HEK293 (cell line): ENCODE measurements at regions not wholly inside any gene's neighbourhood (a gene's known extent, or its start where the extent isn't known, plus 50 kb on each side); places are given as distances from the start of the nearest gene placed in this dataset.

ENCODE experiments used
- CTCF ChIA-PET: fragments of 350-600 bp; formaldehyde crosslinking; extraction: SDS; loops from one replicate; lab custom pipeline; 2021; ENCODE audit warnings: antibody characterized with exemption; lab: Yijun Ruan, JAX
- POLR2A ChIA-PET: fragments of 300-600 bp; formaldehyde crosslinking; extraction: SDS; loops from one replicate; lab custom pipeline; 2020; ENCODE audit warnings: antibody characterized with exemption, inconsistent platforms; lab: Yijun Ruan, JAX
- H3K27ac ChIP-seq: fragments of 200-500 bp; sonication (Bioruptor generic); 2 replicates; pipeline ENCODE4 v1.5.1; 2014; ENCODE audit warnings: low read depth, low read length, control low read depth, inconsistent platforms; ENCODE audit errors: extremely low read depth
- H3K36me3 ChIP-seq, 2 experiments: fragments of 200-500 bp in 1 of 2; sonication (Bioruptor generic) in 1 of 2; 1 replicate in 1 of 2; 2 replicates in 1 of 2; pipeline ENCODE4 v1.5.1; 2014 to 2017; ENCODE audit warnings: inconsistent platforms in 2 of 2, low read length in 2 of 2; ENCODE audit not compliant: control insufficient read depth in 2 of 2, insufficient read depth in 1 of 2
- H3K4me1 ChIP-seq: fragments of 200-500 bp; sonication (Bioruptor generic); 2 replicates; pipeline ENCODE4 v1.5.1; 2014; ENCODE audit warnings: mild to moderate bottlenecking, low read length, inconsistent platforms; ENCODE audit not compliant: control insufficient read depth, insufficient read depth
- H3K4me3 ChIP-seq: 2 replicates; pipeline ENCODE4 v1.5.1; 2011; ENCODE audit warnings: low read depth, mild to moderate bottlenecking, control low read depth, low read length, moderate library complexity
- H3K9me3 ChIP-seq: fragments of 200-500 bp; sonication (Bioruptor generic); 2 replicates; pipeline ENCODE4 v1.5.1; 2014; ENCODE audit warnings: low read depth, low read length, inconsistent platforms; ENCODE audit not compliant: control insufficient read depth, insufficient read depth
- GLIS1 ChIP-seq: fragments of 450-650 bp; formaldehyde crosslinking; IDR thresholded peaks from 2 replicates; pipeline ENCODE4 v1.5.1; 2016; ENCODE audit warnings: missing biosample characterization, missing genetic modification characterization
- HOXA7 ChIP-seq: sonication (generic); formaldehyde crosslinking; IDR thresholded peaks from 2 replicates; pipeline ENCODE4 v1.8.1; 2022; ENCODE audit warnings: missing genetic modification reagents, borderline replicate concordance
- KLF7 ChIP-seq: fragments of 450-650 bp; formaldehyde crosslinking; IDR thresholded peaks from 2 replicates; pipeline ENCODE4 v1.5.1; 2016; ENCODE audit warnings: missing biosample characterization, missing genetic modification characterization, borderline replicate concordance
- MEIS1 ChIP-seq: sonication (generic); formaldehyde crosslinking; IDR thresholded peaks from 2 replicates; pipeline ENCODE4 v1.8.1; 2022; ENCODE audit warnings: missing genetic modification reagents, mild to moderate bottlenecking, borderline replicate concordance
- PRDM10 ChIP-seq: fragments of 450-650 bp; formaldehyde crosslinking; IDR thresholded peaks from 2 replicates; pipeline ENCODE4 v1.5.1; 2016; ENCODE audit warnings: missing biosample characterization, missing genetic modification characterization
- SCRT1 ChIP-seq: fragments of 450-650 bp; formaldehyde crosslinking; IDR thresholded peaks from 2 replicates; pipeline ENCODE4 v1.5.1; 2016; ENCODE audit warnings: missing biosample characterization, missing genetic modification characterization, borderline replicate concordance
- TSHZ1 ChIP-seq: fragments of 450-650 bp; formaldehyde crosslinking; IDR thresholded peaks from 2 replicates; pipeline ENCODE4 v1.5.1; 2016; ENCODE audit warnings: missing biosample characterization, missing genetic modification characterization, borderline replicate concordance
- ZNF148 ChIP-seq: fragments of 450-650 bp; formaldehyde crosslinking; IDR thresholded peaks from 2 replicates; pipeline ENCODE4 v1.5.0; 2017; ENCODE audit warnings: missing biosample characterization, missing genetic modification characterization, borderline replicate concordance
- ZNF19 ChIP-seq: fragments of 450-650 bp; formaldehyde crosslinking; IDR thresholded peaks from 2 replicates; pipeline ENCODE4; 2016; ENCODE audit warnings: missing biosample characterization, missing genetic modification characterization, low read depth
- ZNF2 ChIP-seq: fragments of 450-650 bp; formaldehyde crosslinking; IDR thresholded peaks from 2 replicates; pipeline ENCODE4 v1.5.1; 2016; ENCODE audit warnings: missing biosample characterization, missing genetic modification characterization
- ZNF211 ChIP-seq: fragments of 450-650 bp; formaldehyde crosslinking; IDR thresholded peaks from 2 replicates; pipeline ENCODE4 v1.5.1; 2016; ENCODE audit warnings: low read depth, missing biosample characterization, missing genetic modification characterization
- ZNF324 ChIP-seq: fragments of 450-650 bp; formaldehyde crosslinking; IDR thresholded peaks from 2 replicates; pipeline ENCODE4 v1.5.1; 2016; ENCODE audit warnings: missing biosample characterization, missing genetic modification characterization
- ZNF518A ChIP-seq: fragments of 450-650 bp; formaldehyde crosslinking; conservative IDR thresholded peaks from 2 replicates; pipeline ENCODE4 v1.5.1; 2016; ENCODE audit warnings: low read depth, missing biosample characterization, missing genetic modification characterization
- ZNF664 ChIP-seq: fragments of 450-650 bp; formaldehyde crosslinking; IDR thresholded peaks from 2 replicates; pipeline ENCODE4 v1.5.1; 2016; ENCODE audit warnings: missing biosample characterization, missing genetic modification characterization
- ZNF791 ChIP-seq: fragments of 450-650 bp; formaldehyde crosslinking; IDR thresholded peaks from 2 replicates; pipeline ENCODE4 v1.5.1; 2016; ENCODE audit warnings: missing biosample characterization, missing genetic modification characterization
- ZNF837 ChIP-seq: fragments of 450-650 bp; formaldehyde crosslinking; IDR thresholded peaks from 2 replicates; pipeline ENCODE4 v1.5.1; 2016; ENCODE audit warnings: missing biosample characterization, missing genetic modification characterization
- TF ChIP-seq, protein P1 (sequence below): fragments of 450-650 bp; formaldehyde crosslinking; IDR thresholded peaks from 2 replicates; pipeline ENCODE4 v1.5.1; 2016; ENCODE audit warnings: missing biosample characterization, missing genetic modification characterization, low read depth

GRCh38 chr2:125698280-125698679 lies 957.7 kb upstream of the GYPC start:
- Histone ChIP-seq H3K27ac (no peak overlapping the region), H3K4me3 (no peak overlapping the region), H3K36me3 (no peaks in the 10 kb centered on the region), H3K9me3 (no peaks in the 10 kb centered on the region), H3K4me1 (no peaks in the 10 kb centered on the region)
- POLR2A ChIA-PET: no interaction called here
- CTCF ChIA-PET: no interaction called here
- TF ChIP-seq SCRT1 (tag by site-specific recombination) (no peak), ZNF2 (tag by site-specific recombination) (no peak), TSHZ1 (tag by site-specific recombination) (no peak), ZNF518A (tag by site-specific recombination) (no peak), PRDM10 (tag by site-specific recombination) (no peak), ZNF791 (tag by site-specific recombination) (no peak), GLIS1 (tag by site-specific recombination) (no peak), ZNF211 (tag by site-specific recombination) (no peak), ZNF664 (no peak)
- TF ChIP-seq, protein P1, sequence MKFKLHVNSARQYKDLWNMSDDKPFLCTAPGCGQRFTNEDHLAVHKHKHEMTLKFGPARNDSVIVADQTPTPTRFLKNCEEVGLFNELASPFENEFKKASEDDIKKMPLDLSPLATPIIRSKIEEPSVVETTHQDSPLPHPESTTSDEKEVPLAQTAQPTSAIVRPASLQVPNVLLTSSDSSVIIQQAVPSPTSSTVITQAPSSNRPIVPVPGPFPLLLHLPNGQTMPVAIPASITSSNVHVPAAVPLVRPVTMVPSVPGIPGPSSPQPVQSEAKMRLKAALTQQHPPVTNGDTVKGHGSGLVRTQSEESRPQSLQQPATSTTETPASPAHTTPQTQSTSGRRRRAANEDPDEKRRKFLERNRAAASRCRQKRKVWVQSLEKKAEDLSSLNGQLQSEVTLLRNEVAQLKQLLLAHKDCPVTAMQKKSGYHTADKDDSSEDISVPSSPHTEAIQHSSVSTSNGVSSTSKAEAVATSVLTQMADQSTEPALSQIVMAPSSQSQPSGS (tag by site-specific recombination): no peak

DNA sequence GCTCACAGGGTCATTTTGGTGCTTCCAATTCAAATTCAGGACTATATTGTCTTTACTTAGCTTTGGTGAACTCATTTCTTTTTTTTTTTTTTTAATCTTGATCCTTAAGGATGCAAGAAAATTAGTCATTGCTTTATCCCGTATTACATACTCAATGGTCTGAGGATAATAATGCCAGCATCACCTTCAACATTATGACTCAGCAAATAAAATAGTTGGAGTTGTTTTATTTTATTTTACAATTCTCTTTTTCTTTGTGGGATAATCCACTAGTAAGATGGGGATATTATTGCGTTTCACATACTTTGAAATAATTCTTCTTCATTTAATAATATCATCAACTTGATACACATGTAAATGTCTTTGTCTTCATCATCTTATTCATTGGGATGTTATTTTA lies 954.9 kb upstream of the GYPC start:
- ChIA-PET CTCF (no interaction called here), POLR2A (no interaction called here)
- Histone ChIP-seq H3K9me3 (no peaks in the 10 kb centered on the region), H3K36me3 (no peaks in the 10 kb centered on the region), H3K4me3 (no peak overlapping the region), H3K27ac (no peak overlapping the region), H3K4me1 (no peaks in the 10 kb centered on the region)
- no peak for TF ChIP-seq ZNF837 (tag by site-specific recombination)
- no peak for TF ChIP-seq ZNF19 (tag by site-specific recombination)
- TF ChIP-seq ZNF324: no peak
- no peak for TF ChIP-seq MEIS1
- TF ChIP-seq ZNF148 (tag by site-specific recombination): no peak
- TF ChIP-seq KLF7 (tag by site-specific recombination): no peak
- TF ChIP-seq HOXA7 (CRISPR knock-in tag): no peak
